NCI-H2196 (cell line): ENCODE measurements at regions not wholly inside any gene's neighbourhood (a gene's known extent, or its start where the extent isn't known, plus 50 kb on each side); places are given as distances from the start of the nearest gene placed in this dataset.

ENCODE experiments used
- DNase-seq: peaks from one replicate; lab custom pipeline; 2025; ENCODE audit not compliant: unreplicated experiment; lab: John Stamatoyannopoulos, UW

DNA sequence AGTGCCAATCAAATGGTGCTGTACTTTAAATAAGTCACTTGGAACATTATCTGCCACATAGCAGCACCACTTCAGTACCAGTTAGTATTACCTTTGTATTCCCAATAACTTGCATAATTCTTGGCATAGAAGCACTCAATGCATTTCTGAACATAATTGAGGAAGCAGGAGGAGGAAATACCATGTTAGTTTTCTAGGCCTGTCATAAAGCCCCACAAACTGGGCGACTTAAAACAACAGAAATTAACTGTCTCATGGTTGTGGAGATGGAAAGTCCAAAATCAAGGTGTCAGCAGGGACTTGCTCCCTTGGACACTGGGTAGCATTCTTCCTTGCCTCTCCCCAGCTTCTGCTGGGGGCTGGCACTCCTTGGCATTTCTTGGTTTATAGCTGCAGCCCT, 296.2 kb downstream of the HS3ST1 start:
- no peak for DNase-seq

DNA sequence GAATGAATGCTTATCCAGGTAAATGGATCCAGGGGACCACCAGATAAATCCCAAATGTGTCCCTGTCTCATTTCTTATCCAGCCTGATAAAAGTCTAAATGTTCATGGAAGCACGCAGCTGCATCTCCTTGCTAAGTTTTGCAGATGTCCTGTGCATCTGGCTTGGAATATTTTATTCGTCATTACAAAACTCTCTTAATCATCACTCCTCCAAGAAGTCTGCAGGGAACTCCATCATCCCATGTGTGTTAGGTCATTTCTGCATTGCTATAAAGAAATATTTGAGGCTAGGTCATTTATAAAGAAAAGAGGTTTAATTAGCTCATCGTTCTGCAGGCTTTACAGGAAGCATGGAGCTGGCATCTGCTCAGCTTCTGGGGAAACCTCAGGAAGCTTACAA, 297.2 kb downstream of the HS3ST1 start:
- DNase-seq: no peak

DNA sequence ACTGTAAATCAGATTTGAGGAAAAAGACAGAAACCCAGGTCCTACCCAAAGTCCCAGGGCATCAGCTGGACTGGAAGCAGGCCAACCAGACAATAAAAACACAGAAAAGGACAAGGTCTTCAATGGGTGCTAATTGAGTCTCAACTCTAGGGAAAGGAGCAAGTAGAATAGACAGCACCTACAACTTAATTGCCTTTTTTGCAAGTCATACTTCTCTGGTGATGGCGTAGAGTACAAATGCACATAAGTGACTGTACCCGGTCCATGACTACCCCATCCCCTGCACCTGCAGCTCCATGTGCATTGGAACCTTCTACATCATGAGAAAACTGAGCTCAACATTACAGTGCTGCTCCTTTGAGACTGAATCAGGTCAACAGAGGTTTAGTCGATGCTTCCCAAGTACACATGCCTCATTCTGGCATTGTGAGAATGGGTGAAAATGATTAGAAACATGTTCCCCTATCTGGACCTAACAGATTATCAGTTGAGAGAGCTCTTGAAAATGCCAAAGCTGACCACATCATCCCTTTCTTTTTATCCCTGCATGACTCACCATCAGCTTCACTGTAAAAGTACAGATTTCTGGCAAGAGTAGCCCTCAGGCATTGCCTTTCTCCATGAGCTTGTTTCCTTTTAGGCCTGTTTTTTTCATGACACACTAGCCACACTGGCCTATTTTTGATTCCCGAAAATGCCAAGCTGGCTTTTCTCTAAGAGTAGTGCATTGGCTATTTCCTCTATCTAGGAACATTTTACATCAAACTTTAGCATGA, 298.3 kb downstream of the HS3ST1 start:
- DNase-seq: peak; percentile 10

DNA sequence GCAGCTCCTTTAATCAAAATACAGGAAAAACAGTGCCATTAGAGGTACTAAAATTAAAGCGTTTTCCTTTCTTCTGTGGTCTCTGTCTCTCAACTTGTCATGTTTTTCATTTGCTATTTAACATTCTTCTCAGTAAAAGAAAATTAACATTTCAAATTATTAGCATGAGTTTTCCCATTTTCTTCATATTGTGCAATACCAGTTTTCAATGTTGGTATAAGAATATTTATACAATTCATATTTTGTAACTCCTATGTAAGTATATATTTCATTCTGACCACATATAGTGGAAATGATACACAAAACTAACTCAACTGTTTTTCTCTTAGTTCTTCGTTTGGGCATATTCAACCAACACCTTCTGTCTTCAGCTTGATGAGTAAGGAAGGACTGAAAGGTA, 308.3 kb downstream of the HS3ST1 start:
- no peak for DNase-seq

DNA sequence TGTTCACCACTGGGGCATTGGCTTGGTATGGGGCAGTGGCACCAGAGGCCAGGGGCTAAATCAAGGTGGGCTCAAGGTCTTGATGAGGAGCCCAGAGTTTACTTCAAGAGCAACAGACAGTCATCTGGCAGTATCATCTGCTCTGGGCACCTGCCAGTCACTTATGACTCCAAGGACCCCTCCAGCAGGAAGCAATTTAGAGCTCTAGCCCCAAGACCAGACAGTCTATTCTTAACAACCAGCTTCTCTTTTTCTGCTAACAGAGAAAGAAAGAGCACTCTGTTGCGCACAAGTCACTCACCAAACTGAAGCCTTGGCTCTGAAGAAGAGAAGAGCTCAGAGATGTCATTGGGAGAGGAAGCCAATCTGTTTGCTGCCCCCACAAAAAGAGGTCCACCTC, 309.2 kb downstream of the HS3ST1 start:
- no peak for DNase-seq

GRCh38 chr4:11118513-11118912, 310.2 kb downstream of the HS3ST1 start:
- DNase-seq: no peak

DNA sequence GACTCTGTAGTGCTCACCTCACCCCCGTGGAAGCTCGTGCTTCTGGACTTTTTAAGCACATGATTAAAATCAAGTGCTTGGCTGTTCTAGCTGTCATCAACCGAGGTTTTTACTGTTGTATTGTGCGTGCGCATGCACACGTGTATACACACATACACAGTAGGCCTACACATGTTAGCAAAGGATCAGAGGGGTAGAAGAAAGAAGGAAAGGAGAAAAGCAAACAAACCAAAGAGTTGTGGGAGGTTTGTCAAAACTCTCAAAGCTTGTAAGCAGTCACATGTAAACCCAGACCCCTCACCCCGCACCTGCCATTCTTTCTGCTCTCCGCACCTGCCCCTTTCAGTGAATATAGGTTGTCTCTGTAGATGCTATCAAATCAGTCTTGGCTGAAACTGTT, 311.8 kb downstream of the HS3ST1 start:
- no peak for DNase-seq

- DNase-seq: no peak
Measured at GRCh38 chr4:11111876-11112275, 316.8 kb downstream of the HS3ST1 start.

DNA sequence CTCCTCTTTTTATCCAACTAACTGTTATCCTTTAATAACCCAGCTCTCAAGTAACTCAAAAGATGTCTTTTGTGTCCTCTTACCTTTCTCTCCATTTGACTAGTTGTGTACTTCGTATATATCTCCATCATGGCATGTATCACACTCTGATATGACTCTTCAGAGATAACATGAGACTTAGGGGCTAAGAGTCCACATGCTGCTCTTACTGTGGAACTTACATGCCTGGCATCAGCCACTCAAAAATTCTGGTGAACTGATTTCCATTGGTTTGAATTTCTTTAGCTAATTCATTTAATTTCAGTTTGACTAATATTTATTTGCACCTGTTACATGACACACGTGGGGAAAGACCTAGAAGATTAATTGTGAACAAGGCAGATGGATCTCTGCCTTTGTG, 317.3 kb downstream of the HS3ST1 start:
- no peak for DNase-seq

DNA sequence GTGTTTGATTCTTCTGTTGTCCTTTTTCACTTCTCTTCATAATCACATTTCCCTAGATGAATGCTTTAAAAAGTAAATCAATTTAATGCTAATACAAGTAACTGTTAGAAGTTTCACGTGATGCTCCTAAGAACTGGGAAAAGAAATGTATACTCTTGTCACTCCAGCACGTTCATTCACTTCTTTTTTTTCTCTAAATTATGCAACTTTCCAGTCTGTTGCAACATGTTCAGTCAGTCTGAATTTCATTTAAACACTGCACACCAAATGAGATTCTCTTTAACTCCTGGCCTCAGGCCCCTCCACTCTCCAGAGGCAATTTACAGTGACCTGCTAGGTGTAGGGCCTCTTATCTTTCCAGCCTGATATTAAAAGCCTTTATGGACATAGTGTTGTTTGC, 321.9 kb downstream of the HS3ST1 start:
- no peak for DNase-seq

GRCh38 chr4:11106190-11106589, 322.5 kb downstream of the HS3ST1 start:
- DNase-seq: no peak

GRCh38 chr4:11105715-11106114, 323.0 kb downstream of the HS3ST1 start:
- DNase-seq: no peak

GRCh38 chr4:11098461-11098860, 330.2 kb downstream of the HS3ST1 start:
- no peak for DNase-seq

- DNase-seq: no peak
Measured at GRCh38 chr4:11097725-11098124, 331.0 kb downstream of the HS3ST1 start.

GRCh38 chr4:11081006-11081405, 347.7 kb downstream of the HS3ST1 start:
- peak; percentile 27 for DNase-seq

- peak; percentile 25 for DNase-seq
Measured at GRCh38 chr4:11079171-11079570, 349.5 kb downstream of the HS3ST1 start.

- no peak for DNase-seq
Measured at GRCh38 chr4:11074581-11075241, 354.0 kb downstream of the HS3ST1 start.

GRCh38 chr4:11073621-11074051, 355.1 kb downstream of the HS3ST1 start:
- DNase-seq: peak; percentile 25

GRCh38 chr4:11072999-11073398, 355.7 kb downstream of the HS3ST1 start:
- DNase-seq: no peak

GRCh38 chr4:11072463-11072862, 356.2 kb downstream of the HS3ST1 start:
- DNase-seq: no peak

DNA sequence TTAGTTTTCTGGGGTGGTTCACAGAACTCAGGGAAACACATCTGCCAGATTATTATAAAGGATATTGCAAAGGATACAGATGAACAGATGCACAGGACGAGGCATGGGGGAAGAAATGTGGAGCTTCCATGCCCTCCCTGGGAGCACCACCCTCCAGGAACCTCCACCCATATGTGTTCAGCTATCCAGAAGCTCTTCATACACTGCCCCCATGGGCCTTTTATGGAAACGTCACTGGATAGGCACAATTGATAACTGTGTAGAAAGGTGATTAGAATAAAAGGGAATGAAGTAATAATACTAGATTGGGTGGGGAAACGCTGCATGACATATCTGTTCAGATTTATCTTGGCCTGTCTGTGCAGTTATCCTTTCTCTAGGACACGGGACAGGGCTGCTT, 357.9 kb downstream of the HS3ST1 start:
- no peak for DNase-seq

DNA sequence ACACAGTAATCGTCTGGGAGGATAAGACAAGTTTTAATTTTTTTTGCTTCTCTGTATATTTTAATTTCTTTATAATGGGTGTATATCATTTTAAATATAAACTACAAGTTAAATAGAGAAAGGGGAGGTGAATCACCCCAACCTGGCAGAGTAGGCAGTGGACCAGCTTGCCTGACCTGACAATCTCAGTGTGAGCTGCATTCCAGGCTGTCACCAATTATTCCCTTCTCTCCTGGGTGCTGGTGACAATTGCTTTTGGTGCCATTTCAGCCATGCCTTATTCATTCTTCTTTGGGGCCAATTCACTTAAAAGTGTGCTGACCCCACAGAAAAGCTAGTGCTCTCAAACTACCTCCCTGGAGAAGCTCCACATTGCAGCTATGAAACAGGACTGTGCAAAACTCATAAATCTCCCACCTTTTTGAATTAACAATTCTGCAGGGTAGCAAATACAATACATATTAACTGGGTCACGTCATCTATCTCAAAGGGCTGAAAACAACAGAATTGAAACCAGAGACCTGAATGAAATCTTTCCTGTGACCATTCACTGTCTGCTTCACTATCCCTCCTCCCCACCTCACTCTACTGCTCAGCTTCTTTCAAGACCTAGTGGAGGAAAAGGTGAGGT, 359.0 kb downstream of the HS3ST1 start:
- no peak for DNase-seq
